Lower leg skin (tissue), 4 donors: ENCODE measurements at regions not wholly inside any gene's neighbourhood (a gene's known extent, or its start where the extent isn't known, plus 50 kb on each side); places are given as distances from the start of the nearest gene placed in this dataset.

Experiments
- DNase-seq, 2 donors: peaks; one replicate each; pipeline ENCODE4 v3.0.0-alpha.2; 2019; ENCODE audit warnings: low spot score in 2 of 2
- H3K4me3 ChIP-seq: fragments of 200-600 bp; sonication (generic); 2 replicates; pipeline ENCODE4 v1.5.1; 2017; ENCODE audit warnings: mild to moderate bottlenecking, low read depth; ENCODE audit not compliant: poor library complexity, severe bottlenecking
- POLR2A ChIP-seq, 2 donors: fragments of 450-650 bp; IDR thresholded peaks; one replicate each; pipeline ENCODE4 v1.6.1; 2016 to 2017; ENCODE audit warnings: antibody characterized with exemption in 2 of 2, mild to moderate bottlenecking in 1 of 2, moderate library complexity in 1 of 2
- WGBS, 2 donors: methylation state at CpG; one replicate each; pipeline ENCODE4 v1.1.5; 2018; 5-methylcytosine and 5-hydroxymethylcytosine counted together
- intact Hi-C: fragments of 100-400 bp; cut with DNase I; formaldehyde crosslinking; loops from one replicate; pipeline ENCODE4 v1.15.0; 2023; ENCODE audit warnings: low total_unique reads
- TF ChIP-seq, protein P1 (sequence below), 3 donors: fragments of 450-650 bp; IDR thresholded peaks; one replicate each; pipeline ENCODE4 v1.5.1; 2016; ENCODE audit warnings: antibody characterized with exemption in 3 of 3, mild to moderate bottlenecking in 3 of 3, moderate library complexity in 2 of 3

- DNase-seq: no peak
- no peak overlapping the region for H3K4me3 ChIP-seq
- intact Hi-C loops: no loop called here
- 53 to 58% methylated on average over 2 of the region's 2 CpGs for WGBS, 2 donors
- no peak for TF ChIP-seq POLR2A (IDR thresholded peaks at IDR 0.05)
- TF ChIP-seq, protein P1, sequence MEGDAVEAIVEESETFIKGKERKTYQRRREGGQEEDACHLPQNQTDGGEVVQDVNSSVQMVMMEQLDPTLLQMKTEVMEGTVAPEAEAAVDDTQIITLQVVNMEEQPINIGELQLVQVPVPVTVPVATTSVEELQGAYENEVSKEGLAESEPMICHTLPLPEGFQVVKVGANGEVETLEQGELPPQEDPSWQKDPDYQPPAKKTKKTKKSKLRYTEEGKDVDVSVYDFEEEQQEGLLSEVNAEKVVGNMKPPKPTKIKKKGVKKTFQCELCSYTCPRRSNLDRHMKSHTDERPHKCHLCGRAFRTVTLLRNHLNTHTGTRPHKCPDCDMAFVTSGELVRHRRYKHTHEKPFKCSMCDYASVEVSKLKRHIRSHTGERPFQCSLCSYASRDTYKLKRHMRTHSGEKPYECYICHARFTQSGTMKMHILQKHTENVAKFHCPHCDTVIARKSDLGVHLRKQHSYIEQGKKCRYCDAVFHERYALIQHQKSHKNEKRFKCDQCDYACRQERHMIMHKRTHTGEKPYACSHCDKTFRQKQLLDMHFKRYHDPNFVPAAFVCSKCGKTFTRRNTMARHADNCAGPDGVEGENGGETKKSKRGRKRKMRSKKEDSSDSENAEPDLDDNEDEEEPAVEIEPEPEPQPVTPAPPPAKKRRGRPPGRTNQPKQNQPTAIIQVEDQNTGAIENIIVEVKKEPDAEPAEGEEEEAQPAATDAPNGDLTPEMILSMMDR (IDR thresholded peaks at IDR 0.05): no peak
Measured at GRCh38 chr4:45183905-45184304, 457.5 kb upstream of the GNPDA2 start.

DNA sequence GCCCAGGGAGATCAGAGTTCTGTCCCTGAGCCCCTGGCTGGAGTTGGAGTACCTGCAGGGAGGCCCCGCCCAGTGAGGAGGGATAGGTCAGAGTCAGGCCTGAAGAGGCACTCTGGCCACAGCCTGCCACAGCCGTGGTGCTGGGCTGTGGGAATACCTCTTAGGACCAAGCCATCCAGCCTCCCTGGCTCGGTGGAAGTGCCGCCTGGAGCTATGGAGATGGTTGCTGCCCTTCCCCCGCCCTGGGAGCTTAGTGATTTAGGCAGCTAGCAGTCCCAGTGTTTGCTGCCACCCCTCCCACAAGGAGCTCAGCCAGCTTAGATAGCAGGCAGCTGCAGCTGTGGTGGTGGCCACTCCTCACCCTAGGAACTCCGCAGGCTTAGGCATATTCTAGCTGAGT, 446.3 kb upstream of the GNPDA2 start:
- intact Hi-C loops: no loop called here
- H3K4me3 ChIP-seq: no peak overlapping the region
- WGBS, 2 donors: 83 to 95% methylated on average over 6 of the region's 6 CpGs
- no peak for TF ChIP-seq POLR2A (IDR thresholded peaks at IDR 0.05)
- TF ChIP-seq, protein P1 (IDR thresholded peaks at IDR 0.05): no peak
- DNase-seq: no peak

DNA sequence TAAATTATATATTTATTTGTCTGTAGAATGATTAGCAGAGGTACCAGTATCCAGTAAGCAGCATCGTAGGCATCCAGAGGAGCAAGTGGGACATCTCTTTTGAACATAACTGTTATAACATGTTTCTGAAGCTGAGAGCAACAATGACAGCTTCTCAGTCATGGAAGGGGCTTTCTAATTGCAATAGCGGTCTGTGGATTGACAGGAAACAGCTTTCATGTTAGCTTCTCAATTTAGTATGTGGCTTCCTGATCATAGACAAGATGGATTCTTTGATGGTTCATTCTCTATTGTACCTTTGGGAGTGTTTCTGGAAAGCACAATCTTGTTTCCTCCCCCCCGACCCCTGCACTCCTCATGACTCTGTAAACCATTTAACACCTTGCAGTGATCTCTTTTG, 434.6 kb upstream of the GNPDA2 start:
- intact Hi-C loops: no loop called here
- 66 to 76% methylated on average over 3 of the region's 3 CpGs for WGBS, 2 donors
- no peak overlapping the region for H3K4me3 ChIP-seq
- DNase-seq: no peak
- TF ChIP-seq, protein P1 (IDR thresholded peaks at IDR 0.05): no peak
- no peak for TF ChIP-seq POLR2A (IDR thresholded peaks at IDR 0.05)

DNA sequence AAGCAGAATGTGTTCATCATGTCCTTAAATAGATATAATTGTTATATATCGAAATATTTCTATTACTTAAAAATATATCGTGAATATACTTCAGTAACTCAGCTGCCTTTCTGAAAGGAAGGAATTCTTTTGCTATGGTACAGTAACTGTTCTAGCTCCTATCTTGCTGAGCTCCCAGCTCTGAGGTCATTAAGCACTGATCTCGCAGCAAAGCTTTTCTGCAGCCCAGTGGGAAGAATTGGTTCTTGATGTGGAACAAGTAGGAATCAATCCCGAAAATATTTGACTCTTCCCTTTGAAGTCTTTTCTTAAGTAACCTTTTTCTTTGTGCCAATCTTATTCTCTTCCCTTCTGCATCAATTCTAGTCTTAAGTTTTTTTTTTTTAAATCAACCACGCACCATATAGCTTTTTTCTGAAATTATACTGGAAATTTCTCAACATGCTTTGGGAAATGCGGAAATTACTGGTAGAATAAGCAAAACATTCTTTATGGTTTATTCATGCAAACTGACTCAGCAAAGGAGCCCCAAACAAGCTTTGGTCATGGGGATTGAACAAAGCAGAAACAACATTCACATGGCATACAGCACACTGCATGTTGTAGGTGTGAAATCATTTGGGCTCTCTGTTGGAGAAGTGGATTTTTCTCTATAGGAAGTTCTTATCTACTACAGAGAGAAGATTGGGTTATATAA, 428.9 kb upstream of the GNPDA2 start:
- H3K4me3 ChIP-seq: no peak overlapping the region
- intact Hi-C loops: no loop called here
- 82 to 83% methylated on average over 6 of the region's 6 CpGs for WGBS, 2 donors
- DNase-seq: no peak
- no peak for TF ChIP-seq POLR2A (IDR thresholded peaks at IDR 0.05)
- TF ChIP-seq, protein P1 (IDR thresholded peaks at IDR 0.05): no peak

DNA sequence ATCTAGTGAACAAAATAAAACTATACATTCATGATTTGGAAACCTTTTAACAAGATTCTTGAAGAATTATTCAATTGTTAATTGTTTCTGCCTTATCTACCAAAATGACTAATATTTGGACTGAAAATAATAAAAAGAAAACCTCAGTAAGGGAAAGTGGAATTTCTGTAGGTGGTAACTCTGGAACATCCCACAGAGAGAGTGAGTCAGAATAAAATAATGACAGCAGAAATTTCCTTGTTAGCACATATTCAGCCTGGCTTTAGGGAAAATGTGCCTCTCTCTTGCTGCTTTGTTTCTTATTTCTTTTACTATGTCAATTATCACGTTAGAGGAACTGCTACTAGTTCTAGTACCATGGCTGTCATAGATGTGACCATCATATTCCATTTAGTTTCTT, 421.5 kb upstream of the GNPDA2 start:
- intact Hi-C loops: no loop called here
- H3K4me3 ChIP-seq: no peak overlapping the region
- DNase-seq: no peak
- no peak for TF ChIP-seq POLR2A (IDR thresholded peaks at IDR 0.05)
- TF ChIP-seq, protein P1 (IDR thresholded peaks at IDR 0.05): no peak
- WGBS, 2 donors: 48 to 50% methylated on average over 1 of the region's 1 CpG

- DNase-seq: no peak
- intact Hi-C loops: no loop called here
- 71 to 80% methylated on average over 3 of the region's 3 CpGs for WGBS, 2 donors
- no peak overlapping the region for H3K4me3 ChIP-seq
- TF ChIP-seq, protein P1 (IDR thresholded peaks at IDR 0.05): no peak
- no peak for TF ChIP-seq POLR2A (IDR thresholded peaks at IDR 0.05)
Measured at GRCh38 chr4:45131020-45131419, 404.7 kb upstream of the GNPDA2 start.
